ENCODE measurements at regions not wholly inside any gene's neighbourhood (a gene's known extent, or its start where the extent isn't known, plus 50 kb on each side); places are given as distances from the start of the nearest gene placed in this dataset.

GRCh38 chr1:147824798-147825197 is 64.4 kb upstream of the GJA5 start:
- TF ChIP-seq, protein P1, sequence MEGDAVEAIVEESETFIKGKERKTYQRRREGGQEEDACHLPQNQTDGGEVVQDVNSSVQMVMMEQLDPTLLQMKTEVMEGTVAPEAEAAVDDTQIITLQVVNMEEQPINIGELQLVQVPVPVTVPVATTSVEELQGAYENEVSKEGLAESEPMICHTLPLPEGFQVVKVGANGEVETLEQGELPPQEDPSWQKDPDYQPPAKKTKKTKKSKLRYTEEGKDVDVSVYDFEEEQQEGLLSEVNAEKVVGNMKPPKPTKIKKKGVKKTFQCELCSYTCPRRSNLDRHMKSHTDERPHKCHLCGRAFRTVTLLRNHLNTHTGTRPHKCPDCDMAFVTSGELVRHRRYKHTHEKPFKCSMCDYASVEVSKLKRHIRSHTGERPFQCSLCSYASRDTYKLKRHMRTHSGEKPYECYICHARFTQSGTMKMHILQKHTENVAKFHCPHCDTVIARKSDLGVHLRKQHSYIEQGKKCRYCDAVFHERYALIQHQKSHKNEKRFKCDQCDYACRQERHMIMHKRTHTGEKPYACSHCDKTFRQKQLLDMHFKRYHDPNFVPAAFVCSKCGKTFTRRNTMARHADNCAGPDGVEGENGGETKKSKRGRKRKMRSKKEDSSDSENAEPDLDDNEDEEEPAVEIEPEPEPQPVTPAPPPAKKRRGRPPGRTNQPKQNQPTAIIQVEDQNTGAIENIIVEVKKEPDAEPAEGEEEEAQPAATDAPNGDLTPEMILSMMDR (IDR thresholded peaks at IDR 0.05; ENCODE audit: unreplicated experiment), result no peak
- CTCF ChIA-PET, result no interaction called here

GRCh38 chr1:147825586-147825985 is 65.2 kb upstream of the GJA5 start:
- Mint-ChIP-seq H3K4me3 (ENCODE audit: low read depth, unreplicated experiment) (no peak overlapping the region), H3K27me3 (ENCODE audit: unreplicated experiment) (no peaks in the 10 kb centered on the region), H3K4me1 (ENCODE audit: low read depth, unreplicated experiment) (no peaks in the 10 kb centered on the region), H3K36me3 (ENCODE audit: insufficient read depth, unreplicated experiment) (no peaks in the 10 kb centered on the region), H3K27ac (ENCODE audit: unreplicated experiment) (no peak overlapping the region), H3K9me3 (ENCODE audit: low read depth, unreplicated experiment) (peaks cover 3% of the 10 kb centered on the region)
- no peak for DNase-seq
- no TSS peak for BruUV-seq (replicated peaks)
- intact Hi-C loops (cut with micrococcal nuclease; ENCODE audit: unreplicated experiment), result no loop called here
- TF ChIP-seq, protein P1 (IDR thresholded peaks at IDR 0.05; ENCODE audit: unreplicated experiment), result no peak
- CTCF ChIA-PET, result no interaction called here

More at GRCh38 chr1:147824798-147825197, 64.4 kb upstream of the GJA5 start:
- BruUV-seq (replicated peaks), result no TSS peak
- Mint-ChIP-seq H3K4me3 (ENCODE audit: low read depth, unreplicated experiment) (no peak overlapping the region), H3K36me3 (ENCODE audit: insufficient read depth, unreplicated experiment) (no peaks in the 10 kb centered on the region), H3K27ac (ENCODE audit: unreplicated experiment) (no peak overlapping the region), H3K9me3 (ENCODE audit: low read depth, unreplicated experiment) (peaks cover 3% of the 10 kb centered on the region), H3K27me3 (ENCODE audit: unreplicated experiment) (no peaks in the 10 kb centered on the region), H3K4me1 (ENCODE audit: low read depth, unreplicated experiment) (no peaks in the 10 kb centered on the region)
- DNase-seq, result no peak
- intact Hi-C loops (cut with micrococcal nuclease; ENCODE audit: unreplicated experiment), result no loop called here

- no peak for DNase-seq
- H3K9me3 Mint-ChIP-seq (ENCODE audit: low read depth, unreplicated experiment), result peaks cover 3% of the 10 kb centered on the region
- intact Hi-C loops (cut with micrococcal nuclease; ENCODE audit: unreplicated experiment), result no loop called here
- CTCF ChIA-PET, result no interaction called here
- no peaks in the 10 kb centered on the region for H3K4me1 Mint-ChIP-seq (ENCODE audit: low read depth, unreplicated experiment)
- H3K4me3 Mint-ChIP-seq (ENCODE audit: low read depth, unreplicated experiment), result no peak overlapping the region
- no peaks in the 10 kb centered on the region for H3K27me3 Mint-ChIP-seq (ENCODE audit: unreplicated experiment)
- no TSS peak for BruUV-seq (replicated peaks)
- H3K27ac Mint-ChIP-seq (ENCODE audit: unreplicated experiment), result no peak overlapping the region
- no peaks in the 10 kb centered on the region for H3K36me3 Mint-ChIP-seq (ENCODE audit: insufficient read depth, unreplicated experiment)
- TF ChIP-seq, protein P1 (IDR thresholded peaks at IDR 0.05; ENCODE audit: unreplicated experiment), result no peak
These were observed 65.9 kb upstream of the GJA5 start for GRCh38 chr1:147826259-147826658.

- no TSS peak for BruUV-seq (replicated peaks)
- TF ChIP-seq, protein P1 (IDR thresholded peaks at IDR 0.05; ENCODE audit: unreplicated experiment), result no peak
- no peak overlapping the region for H3K4me3 Mint-ChIP-seq (ENCODE audit: low read depth, unreplicated experiment)
- peaks cover 27% of the 10 kb centered on the region for H3K4me1 Mint-ChIP-seq (ENCODE audit: low read depth, unreplicated experiment)
- no peaks in the 10 kb centered on the region for H3K36me3 Mint-ChIP-seq (ENCODE audit: insufficient read depth, unreplicated experiment)
- DNase-seq, result peak; percentile 58
- intact Hi-C loops (cut with micrococcal nuclease; ENCODE audit: unreplicated experiment), result loop anchor here (10.0 kb wide), 1 partner anchor 49 kb away; no protein-coding TSS in a partner anchor
- no peaks in the 10 kb centered on the region for H3K27me3 Mint-ChIP-seq (ENCODE audit: unreplicated experiment)
- H3K27ac Mint-ChIP-seq (ENCODE audit: unreplicated experiment), result no peak overlapping the region
- CTCF ChIA-PET, result interaction anchor here (1.2 kb wide), 1 partner anchor 59 kb away, joined by 3 read pairs; no protein-coding TSS in a partner anchor
- peaks cover 3% of the 10 kb centered on the region for H3K9me3 Mint-ChIP-seq (ENCODE audit: low read depth, unreplicated experiment)
These were observed 69.2 kb upstream of the GJA8 start for GRCh38 chr1:147833231-147833860.

All from Calu3 (cell line).